IPS-NIHi7 (cell line): ENCODE measurements at regions not wholly inside any gene's neighbourhood (a gene's known extent, or its start where the extent isn't known, plus 50 kb on each side); places are given as distances from the start of the nearest gene placed in this dataset.
A peak's percentile ranks its signal among the peaks of the same experiment; 100 is the strongest.

ENCODE experiments used
- DNase-seq: peaks from one replicate; pipeline ENCODE4 v3.0.0; 2012; ENCODE audit warnings: mixed read lengths; ENCODE audit errors: extremely low spot score

DNA sequence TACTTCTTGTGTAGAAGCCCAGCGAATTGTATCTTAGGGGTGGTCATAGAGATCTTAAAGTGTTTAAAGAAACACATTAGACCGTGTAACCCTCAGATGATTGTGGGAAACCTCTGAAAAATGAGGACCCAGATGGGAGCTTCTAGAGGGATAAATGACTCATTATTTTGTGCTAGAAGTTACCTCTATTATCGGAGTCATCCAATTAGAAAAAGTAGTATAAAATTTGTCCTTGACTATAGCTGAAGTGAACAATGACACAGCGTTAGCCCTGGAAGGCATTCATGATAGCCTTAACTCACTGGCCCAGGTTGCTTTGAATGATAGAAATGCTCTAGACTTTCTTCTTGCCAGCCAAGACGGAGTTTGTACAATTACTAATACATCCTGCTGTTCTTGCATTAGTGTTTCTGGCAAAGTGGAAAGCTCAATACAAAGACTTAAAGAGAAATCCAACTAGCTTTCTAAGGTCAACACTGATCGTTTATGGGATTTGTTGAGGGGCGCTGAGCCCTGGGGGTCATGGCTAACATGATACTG, 178.9 kb upstream of the VEGFC start:
- DNase-seq = no peak

GRCh38 chr4:176979416-176979815, 186.7 kb upstream of the VEGFC start:
- no peak for DNase-seq

- no peak for DNase-seq
These were observed 188.4 kb upstream of the VEGFC start for GRCh38 chr4:176981074-176981473.

- DNase-seq = no peak
These were observed 188.8 kb upstream of the VEGFC start for GRCh38 chr4:176981551-176981950.

GRCh38 chr4:176988226-176988625, 195.5 kb upstream of the VEGFC start:
- DNase-seq = no peak

DNA sequence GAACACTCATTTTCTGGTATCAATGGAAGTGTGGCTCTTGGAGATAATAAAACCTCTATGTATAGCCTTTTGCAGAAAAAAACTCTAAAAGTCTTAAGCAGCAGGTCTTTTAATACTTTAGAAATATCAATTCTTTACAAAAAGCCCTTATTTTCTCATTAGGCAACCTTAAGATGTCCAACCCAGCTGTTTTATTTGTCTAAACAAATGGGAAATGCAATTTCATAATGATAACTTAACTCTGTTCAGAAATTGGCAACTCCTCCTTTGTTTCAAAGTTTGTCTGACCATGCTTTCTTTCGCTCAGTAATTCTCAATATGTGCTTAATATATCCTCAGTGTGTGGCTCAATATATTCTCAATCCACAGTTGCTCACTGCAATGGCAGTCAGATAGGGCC, 196.5 kb upstream of the VEGFC start:
- no peak for DNase-seq

- DNase-seq = no peak
These were observed 207.3 kb upstream of the VEGFC start for GRCh38 chr4:176999935-177000543.

GRCh38 chr4:177001271-177002175, 208.8 kb upstream of the VEGFC start:
- no peak for DNase-seq

- DNase-seq = no peak
These were observed 213.0 kb upstream of the VEGFC start for GRCh38 chr4:177005674-177006230.

DNA sequence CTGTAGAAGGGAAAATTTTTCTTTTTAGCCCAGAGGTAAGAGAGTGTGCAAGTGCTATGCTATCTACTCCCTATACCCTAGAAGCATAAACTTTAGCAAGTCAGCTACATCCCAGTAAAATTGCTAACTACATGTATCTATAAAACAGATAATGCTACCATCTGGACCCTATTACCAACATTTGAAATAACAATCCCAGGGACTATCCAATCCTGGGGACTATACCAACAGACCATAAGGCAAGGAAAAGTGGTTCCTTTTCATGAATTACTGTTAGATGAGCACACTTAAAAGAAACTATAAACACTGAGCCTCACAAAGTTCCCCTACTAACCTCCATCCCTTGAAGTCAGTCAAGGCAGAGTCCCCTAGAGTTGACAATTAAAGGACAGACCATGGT, 213.6 kb upstream of the VEGFC start:
- no peak for DNase-seq

GRCh38 chr4:177008071-177008835, 215.5 kb upstream of the VEGFC start:
- no peak for DNase-seq

DNA sequence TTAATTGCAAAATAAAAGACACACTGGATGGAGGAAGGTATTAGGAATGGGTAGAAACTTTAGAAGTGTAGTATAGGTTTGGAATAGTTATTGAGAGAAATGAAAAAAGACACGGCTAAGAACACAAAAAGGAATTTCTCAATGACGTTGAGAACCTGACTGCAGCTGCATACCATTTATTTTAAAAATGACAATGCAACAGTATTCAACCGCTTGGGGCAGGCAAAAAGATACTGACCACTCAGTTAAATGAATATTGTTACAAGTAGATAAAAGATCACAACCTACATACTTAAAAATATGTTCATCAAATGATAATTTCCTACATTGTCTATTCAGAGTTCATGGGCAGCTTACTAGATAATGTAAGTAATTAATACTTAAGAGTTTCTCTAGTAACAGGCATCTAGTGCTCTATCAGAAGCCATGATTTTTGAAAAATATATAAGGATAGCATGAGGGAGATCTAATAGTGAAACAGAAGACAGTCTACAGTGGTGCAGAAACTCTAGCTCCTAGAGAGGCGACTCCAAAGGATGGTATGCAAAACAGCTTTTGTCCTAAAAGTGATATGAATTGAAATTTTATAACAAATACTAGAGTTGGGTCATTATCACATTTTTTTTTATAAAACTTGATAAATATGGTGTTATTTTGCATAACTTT, 216.2 kb upstream of the VEGFC start:
- DNase-seq = no peak

- DNase-seq = no peak
These were observed 217.7 kb upstream of the VEGFC start for GRCh38 chr4:177010418-177010817.

DNA sequence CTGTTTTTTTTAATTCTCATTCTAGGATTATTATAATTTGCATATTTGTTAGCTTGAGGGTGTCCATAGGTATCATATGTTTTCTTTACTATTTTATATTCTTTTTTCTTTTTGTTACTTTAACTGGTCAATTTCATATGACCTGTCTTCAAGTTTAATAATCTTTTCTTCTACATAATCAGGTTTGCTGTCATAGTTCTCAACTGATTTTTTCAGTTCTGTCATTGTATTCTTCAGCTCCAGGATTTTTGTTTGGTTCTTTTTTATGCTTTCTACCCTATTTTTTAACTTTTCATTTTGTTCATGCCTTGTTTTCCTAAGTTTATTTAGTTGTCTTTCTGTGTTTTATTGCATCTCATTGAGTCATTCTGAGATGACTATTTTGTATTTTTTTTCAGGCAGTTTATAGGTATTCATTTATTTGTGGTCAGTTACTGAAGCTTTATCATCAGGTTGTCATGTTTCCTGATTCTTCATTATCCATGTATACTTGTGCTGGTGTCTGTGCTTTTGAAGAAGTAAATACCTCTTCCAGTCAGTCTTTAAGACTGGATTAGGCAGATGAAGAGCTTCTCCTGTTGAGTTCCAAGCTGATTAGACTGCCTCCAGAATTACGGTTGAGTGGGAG, 220.3 kb upstream of the VEGFC start:
- no peak for DNase-seq

- DNase-seq = no peak
These were observed 223.9 kb upstream of the VEGFC start for GRCh38 chr4:177016541-177017141.

DNA sequence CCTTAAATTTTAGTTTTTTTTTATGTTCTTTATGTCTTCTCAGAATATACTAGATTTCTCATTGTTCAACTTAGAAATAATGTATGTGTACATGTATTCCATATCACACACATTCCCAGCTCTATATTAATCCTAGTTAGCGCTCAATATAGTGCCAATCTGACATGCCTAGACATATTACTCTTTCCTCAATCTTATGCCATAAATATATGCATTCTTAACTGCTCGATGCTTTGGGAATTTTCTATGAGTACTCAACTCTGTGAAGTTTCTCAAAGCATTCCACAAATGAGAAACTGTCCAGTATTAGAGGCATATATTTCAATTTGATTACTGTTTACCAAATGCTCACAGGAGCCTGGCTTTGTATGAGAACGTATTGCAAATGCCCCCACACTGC, 231.2 kb upstream of the VEGFC start:
- DNase-seq = no peak

DNA sequence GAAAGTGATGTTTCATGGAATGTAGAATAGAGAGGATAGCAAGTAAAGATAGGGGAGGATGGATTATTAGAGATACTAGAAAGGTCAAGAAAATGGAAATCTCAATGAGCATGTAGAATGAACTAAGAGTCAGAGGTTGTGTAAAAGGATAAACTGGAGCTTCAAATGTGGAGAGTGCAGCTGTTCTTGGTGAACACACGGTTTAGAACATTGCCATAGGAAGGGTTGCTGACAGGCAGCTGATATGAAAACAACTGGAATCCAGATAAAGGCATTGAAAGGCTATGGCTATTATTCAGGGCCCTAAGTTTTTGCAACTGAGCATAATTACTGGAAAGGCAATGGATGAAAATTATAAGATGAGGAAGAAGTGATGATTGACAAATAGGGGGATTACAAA, 239.6 kb upstream of the VEGFC start:
- DNase-seq = no peak

- DNase-seq = peak; percentile 25
These were observed 240.4 kb upstream of the VEGFC start for GRCh38 chr4:177033135-177033534.

- no peak for DNase-seq
These were observed 240.9 kb upstream of the VEGFC start for GRCh38 chr4:177033632-177034031.

DNA sequence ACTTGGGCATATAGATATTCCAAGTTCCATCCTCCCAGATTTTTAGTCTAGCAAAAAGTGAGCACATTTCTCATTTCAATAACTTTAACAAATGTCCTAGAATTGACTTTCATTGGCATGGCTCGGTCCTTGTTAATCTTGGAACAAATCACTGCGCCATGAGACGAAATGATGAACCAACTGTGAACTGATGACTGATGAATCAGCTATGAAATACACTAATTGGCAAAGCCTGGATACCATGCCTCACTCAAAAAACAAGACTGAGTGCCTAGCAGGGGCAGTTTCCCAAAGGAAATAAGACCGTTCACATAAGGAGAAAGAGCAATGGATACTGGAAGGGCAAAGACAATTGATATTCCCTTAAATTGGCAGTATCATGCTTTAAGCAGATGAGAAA, 248.6 kb upstream of the VEGFC start:
- DNase-seq = no peak
